Adipocyte (in vitro differentiated cells): ENCODE measurements at regions not wholly inside any gene's neighbourhood (a gene's known extent, or its start where the extent isn't known, plus 50 kb on each side); places are given as distances from the start of the nearest gene placed in this dataset.
A peak's percentile ranks its signal among the peaks of the same experiment; 100 is the strongest.

Source experiments
- DNase-seq: peaks from one replicate; pipeline ENCODE4 v3.0.0-alpha.2; 2015; ENCODE audit warnings: low read depth
- H3K27me3 ChIP-seq: replicated peaks from 2 replicates; pipeline ENCODE4 v1.7.0; 2013; ENCODE audit warnings: mild to moderate bottlenecking, low read length, moderate library complexity; ENCODE audit not compliant: control insufficient read depth, insufficient read depth
- H3K36me3 ChIP-seq: 2 replicates; pipeline ENCODE4 v1.7.0; 2013; ENCODE audit warnings: low read length, mild to moderate bottlenecking, moderate library complexity; ENCODE audit not compliant: control insufficient read depth, insufficient read depth, severe bottlenecking
- H3K4me1 ChIP-seq: 2 replicates; pipeline ENCODE4 v1.7.0; 2013; ENCODE audit warnings: mild to moderate bottlenecking, low read length, moderate library complexity; ENCODE audit not compliant: control insufficient read depth, insufficient read depth
- H3K4me3 ChIP-seq: 2 replicates; pipeline ENCODE4 v1.7.0; 2013; ENCODE audit warnings: mild to moderate bottlenecking, low read length, moderate library complexity
- H3K9ac ChIP-seq: 2 replicates; pipeline ENCODE4 v1.7.0; 2013; ENCODE audit warnings: mild to moderate bottlenecking, low read length, moderate library complexity
- H3K9me3 ChIP-seq: 2 replicates; pipeline ENCODE4 v1.7.0; 2013; ENCODE audit warnings: mild to moderate bottlenecking, low read length, moderate library complexity; ENCODE audit not compliant: control insufficient read depth

DNA sequence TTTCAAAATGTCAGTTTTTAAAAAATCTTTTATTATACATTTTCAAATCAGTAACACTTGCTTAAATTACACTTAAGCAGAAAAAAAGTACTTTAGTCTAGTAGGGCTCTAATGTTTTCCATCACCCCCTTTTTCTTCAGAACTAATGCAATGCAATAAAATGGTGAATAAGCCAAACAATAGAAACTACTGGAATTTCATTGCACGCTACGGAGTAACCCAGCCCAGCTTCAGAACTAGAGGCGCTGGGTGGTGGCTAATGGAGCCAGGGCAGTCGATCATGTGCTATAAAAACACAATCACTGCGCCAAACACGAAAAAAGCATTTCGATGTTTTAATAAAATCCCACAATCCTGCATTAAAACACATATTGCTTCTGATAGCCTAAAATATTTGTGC, 59.9 kb upstream of the ODAD2 start:
- H3K36me3 ChIP-seq, result no peaks in the 10 kb centered on the region
- no peaks in the 10 kb centered on the region for H3K27me3 ChIP-seq
- no peak overlapping the region for H3K9ac ChIP-seq
- no peaks in the 10 kb centered on the region for H3K9me3 ChIP-seq
- H3K4me1 ChIP-seq, result peaks cover 29% of the 10 kb centered on the region
- DNase-seq, result no peak
- H3K4me3 ChIP-seq, result no peak overlapping the region

GRCh38 chr10:28054228-28054860, 55.5 kb upstream of the ODAD2 start:
- Histone ChIP-seq H3K4me3 (no peak overlapping the region), H3K4me1 (peaks cover 19% of the 10 kb centered on the region), H3K9ac (peak overlapping the region; percentile 62), H3K9me3 (no peaks in the 10 kb centered on the region), H3K27me3 (no peaks in the 10 kb centered on the region), H3K36me3 (no peaks in the 10 kb centered on the region)
- DNase-seq, result peak; percentile 93

DNA sequence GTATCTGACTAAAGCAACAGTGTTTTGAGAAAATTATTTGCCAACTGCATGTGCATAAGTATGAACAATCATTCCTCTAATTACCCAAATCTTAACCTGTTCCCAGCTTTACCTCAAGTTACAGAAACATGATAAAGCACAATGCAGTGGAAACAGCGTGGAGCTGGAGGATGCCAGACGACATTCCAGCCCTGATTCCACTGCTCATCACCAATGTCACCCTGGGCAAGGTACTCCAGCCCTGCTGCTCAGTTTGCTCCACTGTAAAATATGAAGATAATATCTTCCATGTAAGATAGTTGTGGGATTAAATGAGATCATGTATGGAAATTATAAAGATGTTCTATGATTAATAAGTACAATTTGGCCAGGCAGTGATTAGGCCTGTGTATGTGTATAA, 50.4 kb upstream of the ODAD2 start:
- H3K4me3 ChIP-seq, result no peak overlapping the region
- H3K9ac ChIP-seq, result no peak overlapping the region
- H3K4me1 ChIP-seq, result peaks cover 8% of the 10 kb centered on the region
- no peaks in the 10 kb centered on the region for H3K27me3 ChIP-seq
- no peaks in the 10 kb centered on the region for H3K36me3 ChIP-seq
- H3K9me3 ChIP-seq, result no peaks in the 10 kb centered on the region
- no peak for DNase-seq
